SK-N-SH (cell line): ENCODE measurements at regions not wholly inside any gene's neighbourhood (a gene's known extent, or its start where the extent isn't known, plus 50 kb on each side); places are given as distances from the start of the nearest gene placed in this dataset.

Experiments used
- CTCF ChIA-PET: fragments of 300-600, 350-600 bp; formaldehyde crosslinking; extraction: SDS; loops from one replicate; lab custom pipeline; 2021; lab: Yijun Ruan, JAX
- POLR2A ChIA-PET: fragments of 350-600 bp; sonication (Branson Sonifier 250); formaldehyde crosslinking; extraction: SDS; loops from one replicate; lab custom pipeline; 2020; ENCODE audit warnings: antibody characterized with exemption, inconsistent platforms; lab: Yijun Ruan, JAX
- DNase-seq: peaks from one replicate; pipeline ENCODE4 v3.0.0; 2012
- H2AFZ ChIP-seq: fragments of 200-600 bp; sonication (generic); 2 replicates; pipeline ENCODE4 v1.8.1; 2016; ENCODE audit warnings: antibody characterized with exemption, mild to moderate bottlenecking, low read depth
- H3F3A ChIP-seq: fragments of 200-600 bp; sonication (generic); replicated peaks from 2 replicates; pipeline ENCODE3; 2016; ENCODE audit warnings: antibody characterized with exemption, mild to moderate bottlenecking; ENCODE audit not compliant: insufficient read depth
- H3K27ac ChIP-seq, 2 experiments: fragments of 200-500 bp in 1 of 2; fragments of 200-600 bp in 1 of 2; sonication (Bioruptor generic) in 1 of 2; sonication (generic), shearing (Covaris generic) in 1 of 2; 2 replicates each; pipeline versions ENCODE4 v1.5.1 to v1.6.1; 2014 to 2016; ENCODE audit warnings: low read depth in 2 of 2, inconsistent platforms in 1 of 2, low read length in 1 of 2, mild to moderate bottlenecking in 1 of 2, mixed read lengths in 1 of 2
- H3K27me3 ChIP-seq: fragments of 200-600 bp; sonication (generic), shearing (Covaris generic); 2 replicates; pipeline ENCODE4 v1.6.1; 2016; ENCODE audit warnings: mixed run types; ENCODE audit not compliant: insufficient read depth
- H3K36me3 ChIP-seq, 2 experiments: fragments of 200-500 bp in 1 of 2; fragments of 200-600 bp in 1 of 2; sonication (Bioruptor generic) in 1 of 2; sonication (generic) in 1 of 2; replicated peaks in 1 of 2; 2 replicates each; pipeline versions ENCODE3 to v1.5.1; 2014 to 2016; ENCODE audit warnings: low read length in 1 of 2, mild to moderate bottlenecking in 1 of 2; ENCODE audit not compliant: insufficient read depth in 2 of 2, control insufficient read depth in 1 of 2
- H3K4me1 ChIP-seq, 2 experiments: fragments of 200-500 bp in 1 of 2; fragments of 200-600 bp in 1 of 2; sonication (Bioruptor generic) in 1 of 2; sonication (generic), shearing (Covaris generic) in 1 of 2; 2 replicates each; pipeline versions ENCODE4 v1.5.1 to v1.6.1; 2014 to 2016; ENCODE audit warnings: low read depth in 1 of 2, low read length in 1 of 2, mixed run types in 1 of 2; ENCODE audit not compliant: insufficient read depth in 2 of 2, control insufficient read depth in 1 of 2
- H3K4me2 ChIP-seq: fragments of 200-600 bp; sonication (generic), shearing (Covaris generic); 2 replicates; pipeline ENCODE4 v1.6.1; 2017; ENCODE audit warnings: mixed run types
- H3K4me3 ChIP-seq, 2 experiments: fragments of 200-500 bp in 1 of 2; fragments of 200-600 bp in 1 of 2; sonication (Bioruptor generic) in 1 of 2; sonication (generic), shearing (Covaris generic) in 1 of 2; 2 replicates each; pipeline versions ENCODE4 v1.5.1 to v1.8.1; 2014 to 2016; ENCODE audit warnings: low read depth in 2 of 2, inconsistent platforms in 1 of 2, low read length in 1 of 2, mild to moderate bottlenecking in 1 of 2, mixed read lengths in 1 of 2, moderate library complexity in 1 of 2
- H3K79me2 ChIP-seq: fragments of 200-600 bp; sonication (generic); 2 replicates; pipeline ENCODE4 v1.8.1; 2017; ENCODE audit warnings: mild to moderate bottlenecking; ENCODE audit not compliant: insufficient read depth
- H3K9ac ChIP-seq: fragments of 200-600 bp; sonication (generic); 2 replicates; pipeline ENCODE4 v1.6.1; 2017; ENCODE audit warnings: mixed run types
- H3K9me2 ChIP-seq: fragments of 200-600 bp; sonication (generic); 2 replicates; pipeline ENCODE4 v1.6.1; 2017; ENCODE audit warnings: mixed run types
- H3K9me3 ChIP-seq: fragments of 200-600 bp; sonication (generic); 2 replicates; pipeline ENCODE4 v1.6.1; 2017; ENCODE audit warnings: mixed run types, mild to moderate bottlenecking, moderate library complexity
- H4K20me1 ChIP-seq: fragments of 200-600 bp; sonication (generic); 2 replicates; pipeline ENCODE4 v1.6.1; 2017; ENCODE audit warnings: mild to moderate bottlenecking, mixed run types; ENCODE audit not compliant: insufficient read depth
- CHD2 ChIP-seq: fragments of 150-350 bp; IDR thresholded peaks from 2 replicates; pipeline ENCODE4 v1.6.1; 2018; ENCODE audit warnings: low read length; ENCODE audit not compliant: partially characterized antibody
- FOSL2 ChIP-seq: IDR thresholded peaks from 2 replicates; pipeline ENCODE4 v1.4.0; 2012; ENCODE audit warnings: low read depth, mild to moderate bottlenecking, moderate library complexity, borderline replicate concordance
- GATA2 ChIP-seq: sonication (generic); formaldehyde crosslinking; IDR thresholded peaks from 2 replicates; pipeline ENCODE4 v1.5.0; 2020; ENCODE audit warnings: mild to moderate bottlenecking, missing genetic modification reagents
- MXI1 ChIP-seq: IDR thresholded peaks from 2 replicates; pipeline ENCODE4 v1.6.1; 2012; ENCODE audit warnings: mild to moderate bottlenecking, low read depth, low read length, improper control_type of control experiment
- NRF1 ChIP-seq: IDR thresholded peaks from 2 replicates; pipeline ENCODE4 v1.6.1; 2012; ENCODE audit warnings: low read depth, mild to moderate bottlenecking, low read length
- RAD21 ChIP-seq: IDR thresholded peaks from 2 replicates; pipeline ENCODE4 v1.6.1; 2012; ENCODE audit warnings: mild to moderate bottlenecking, low read length
- TCF12 ChIP-seq: IDR thresholded peaks from 2 replicates; pipeline ENCODE4 v1.4.0; 2012
- YY1 ChIP-seq: IDR thresholded peaks from 2 replicates; pipeline ENCODE4 v1.4.0; 2012; ENCODE audit warnings: low read depth, mild to moderate bottlenecking
- WGBS: methylation state at CpG from one replicate; pipeline ENCODE4 v1.1.6; 2017; ENCODE audit warnings: low lambda C conversion rate; 5-methylcytosine and 5-hydroxymethylcytosine counted together
- TF ChIP-seq, protein P1 (sequence below): IDR thresholded peaks from 2 replicates; pipeline ENCODE4 v1.4.0; 2012; ENCODE audit warnings: low read depth, borderline replicate concordance
- TF ChIP-seq, protein P2 (sequence below): IDR thresholded peaks from 2 replicates; pipeline ENCODE4 v1.6.1; 2012; ENCODE audit warnings: mild to moderate bottlenecking, low read depth, low read length, moderate library complexity
- TF ChIP-seq, protein P3 (sequence below): IDR thresholded peaks from 2 replicates; pipeline ENCODE4 v1.4.0; 2012; ENCODE audit warnings: low read depth, borderline replicate concordance
- TF ChIP-seq, protein P4 (sequence below): IDR thresholded peaks from 2 replicates; pipeline ENCODE4; 2012

DNA sequence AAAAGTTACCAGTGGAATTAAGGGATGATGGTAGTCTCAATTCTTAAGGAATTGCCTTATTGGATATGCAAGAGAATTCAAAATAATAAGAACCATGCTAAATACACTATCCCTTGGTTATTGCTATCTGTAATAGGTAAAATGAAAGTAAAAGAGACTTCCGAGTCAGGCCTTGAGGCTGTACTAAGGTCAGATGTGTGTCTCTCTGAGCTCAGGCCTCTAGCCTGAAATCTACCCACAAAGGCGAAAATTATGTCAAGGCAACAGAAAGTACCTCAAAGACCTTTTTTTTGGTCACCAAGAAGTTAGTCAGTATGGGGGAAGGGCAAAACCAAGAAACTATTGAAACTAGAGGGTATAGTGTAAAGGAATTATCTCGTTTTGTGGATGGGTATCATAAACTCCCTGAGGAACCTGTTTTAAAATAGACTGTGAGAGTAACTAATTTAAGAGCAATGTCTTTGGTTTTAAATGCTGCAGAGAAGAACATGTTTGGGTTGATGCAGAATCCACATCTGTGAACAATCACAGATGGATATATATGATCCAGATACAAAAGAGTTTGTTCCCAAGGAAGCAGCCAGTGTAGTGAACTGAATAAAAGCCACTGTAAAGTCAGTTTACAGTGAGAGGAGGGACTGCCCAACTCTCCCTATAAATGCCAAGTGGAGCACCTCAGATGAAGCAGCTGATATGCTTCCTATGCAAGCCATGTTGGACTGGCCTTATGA is 382.3 kb upstream of the SEMA6D start:
- H3K4me2 ChIP-seq = no peak overlapping the region
- H3K9me2 ChIP-seq = no peaks in the 10 kb centered on the region
- H3K9ac ChIP-seq = no peak overlapping the region
- no peaks in the 10 kb centered on the region for H3K36me3 ChIP-seq
- no peak overlapping the region for H2AFZ ChIP-seq
- CTCF ChIA-PET = no interaction called here
- no peak for TF ChIP-seq FOSL2
- TF ChIP-seq MXI1 = no peak
- TF ChIP-seq CHD2 = no peak
- TF ChIP-seq, protein P1, sequence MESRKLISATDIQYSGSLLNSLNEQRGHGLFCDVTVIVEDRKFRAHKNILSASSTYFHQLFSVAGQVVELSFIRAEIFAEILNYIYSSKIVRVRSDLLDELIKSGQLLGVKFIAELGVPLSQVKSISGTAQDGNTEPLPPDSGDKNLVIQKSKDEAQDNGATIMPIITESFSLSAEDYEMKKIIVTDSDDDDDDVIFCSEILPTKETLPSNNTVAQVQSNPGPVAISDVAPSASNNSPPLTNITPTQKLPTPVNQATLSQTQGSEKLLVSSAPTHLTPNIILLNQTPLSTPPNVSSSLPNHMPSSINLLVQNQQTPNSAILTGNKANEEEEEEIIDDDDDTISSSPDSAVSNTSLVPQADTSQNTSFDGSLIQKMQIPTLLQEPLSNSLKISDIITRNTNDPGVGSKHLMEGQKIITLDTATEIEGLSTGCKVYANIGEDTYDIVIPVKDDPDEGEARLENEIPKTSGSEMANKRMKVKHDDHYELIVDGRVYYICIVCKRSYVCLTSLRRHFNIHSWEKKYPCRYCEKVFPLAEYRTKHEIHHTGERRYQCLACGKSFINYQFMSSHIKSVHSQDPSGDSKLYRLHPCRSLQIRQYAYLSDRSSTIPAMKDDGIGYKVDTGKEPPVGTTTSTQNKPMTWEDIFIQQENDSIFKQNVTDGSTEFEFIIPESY = no peak
- no peak for TF ChIP-seq TCF12
- TF ChIP-seq, protein P2, sequence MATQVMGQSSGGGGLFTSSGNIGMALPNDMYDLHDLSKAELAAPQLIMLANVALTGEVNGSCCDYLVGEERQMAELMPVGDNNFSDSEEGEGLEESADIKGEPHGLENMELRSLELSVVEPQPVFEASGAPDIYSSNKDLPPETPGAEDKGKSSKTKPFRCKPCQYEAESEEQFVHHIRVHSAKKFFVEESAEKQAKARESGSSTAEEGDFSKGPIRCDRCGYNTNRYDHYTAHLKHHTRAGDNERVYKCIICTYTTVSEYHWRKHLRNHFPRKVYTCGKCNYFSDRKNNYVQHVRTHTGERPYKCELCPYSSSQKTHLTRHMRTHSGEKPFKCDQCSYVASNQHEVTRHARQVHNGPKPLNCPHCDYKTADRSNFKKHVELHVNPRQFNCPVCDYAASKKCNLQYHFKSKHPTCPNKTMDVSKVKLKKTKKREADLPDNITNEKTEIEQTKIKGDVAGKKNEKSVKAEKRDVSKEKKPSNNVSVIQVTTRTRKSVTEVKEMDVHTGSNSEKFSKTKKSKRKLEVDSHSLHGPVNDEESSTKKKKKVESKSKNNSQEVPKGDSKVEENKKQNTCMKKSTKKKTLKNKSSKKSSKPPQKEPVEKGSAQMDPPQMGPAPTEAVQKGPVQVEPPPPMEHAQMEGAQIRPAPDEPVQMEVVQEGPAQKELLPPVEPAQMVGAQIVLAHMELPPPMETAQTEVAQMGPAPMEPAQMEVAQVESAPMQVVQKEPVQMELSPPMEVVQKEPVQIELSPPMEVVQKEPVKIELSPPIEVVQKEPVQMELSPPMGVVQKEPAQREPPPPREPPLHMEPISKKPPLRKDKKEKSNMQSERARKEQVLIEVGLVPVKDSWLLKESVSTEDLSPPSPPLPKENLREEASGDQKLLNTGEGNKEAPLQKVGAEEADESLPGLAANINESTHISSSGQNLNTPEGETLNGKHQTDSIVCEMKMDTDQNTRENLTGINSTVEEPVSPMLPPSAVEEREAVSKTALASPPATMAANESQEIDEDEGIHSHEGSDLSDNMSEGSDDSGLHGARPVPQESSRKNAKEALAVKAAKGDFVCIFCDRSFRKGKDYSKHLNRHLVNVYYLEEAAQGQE = no peak
- TF ChIP-seq RAD21 = no peak
- TF ChIP-seq, protein P3, sequence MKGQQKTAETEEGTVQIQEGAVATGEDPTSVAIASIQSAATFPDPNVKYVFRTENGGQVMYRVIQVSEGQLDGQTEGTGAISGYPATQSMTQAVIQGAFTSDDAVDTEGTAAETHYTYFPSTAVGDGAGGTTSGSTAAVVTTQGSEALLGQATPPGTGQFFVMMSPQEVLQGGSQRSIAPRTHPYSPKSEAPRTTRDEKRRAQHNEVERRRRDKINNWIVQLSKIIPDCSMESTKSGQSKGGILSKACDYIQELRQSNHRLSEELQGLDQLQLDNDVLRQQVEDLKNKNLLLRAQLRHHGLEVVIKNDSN = no peak
- no peak overlapping the region for H3K27ac ChIP-seq
- H4K20me1 ChIP-seq = no peaks in the 10 kb centered on the region
- H3K79me2 ChIP-seq = no peaks in the 10 kb centered on the region
- no peaks in the 10 kb centered on the region for H3F3A ChIP-seq
- no peaks in the 10 kb centered on the region for H3K9me3 ChIP-seq
- POLR2A ChIA-PET = no interaction called here
- no peak for DNase-seq
- peaks cover 5 to 9% of the 10 kb centered on the region in 2 experiments; a peak in 2 of 4 replicates for H3K4me1 ChIP-seq
- H3K27me3 ChIP-seq = no peaks in the 10 kb centered on the region
- 19% methylated on average over 3 of the region's 3 CpGs for WGBS
- no peak overlapping the region for H3K4me3 ChIP-seq

DNA sequence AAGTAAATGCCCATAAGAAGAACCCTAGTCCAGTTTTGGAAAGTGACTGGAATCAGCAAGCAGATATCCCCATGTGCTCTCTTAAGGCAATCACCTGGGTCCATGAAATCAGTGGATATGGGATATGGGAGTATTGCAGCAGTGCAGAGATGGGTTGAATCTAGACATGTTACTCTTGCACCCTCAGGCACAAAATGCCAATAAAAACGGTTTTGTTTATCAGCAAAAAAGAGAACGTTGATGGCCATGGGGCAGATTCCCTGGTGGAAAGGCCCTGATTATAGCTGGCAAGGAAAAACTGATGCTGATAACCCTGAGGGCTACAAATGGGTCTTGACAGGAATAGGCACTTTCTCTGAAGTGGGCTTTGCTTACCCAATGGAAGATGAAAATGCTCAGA is 380.2 kb upstream of the SEMA6D start:
- CTCF ChIA-PET = no interaction called here
- POLR2A ChIA-PET = no interaction called here
- no peak for TF ChIP-seq YY1
- no peak for TF ChIP-seq NRF1
- TF ChIP-seq, protein P4, sequence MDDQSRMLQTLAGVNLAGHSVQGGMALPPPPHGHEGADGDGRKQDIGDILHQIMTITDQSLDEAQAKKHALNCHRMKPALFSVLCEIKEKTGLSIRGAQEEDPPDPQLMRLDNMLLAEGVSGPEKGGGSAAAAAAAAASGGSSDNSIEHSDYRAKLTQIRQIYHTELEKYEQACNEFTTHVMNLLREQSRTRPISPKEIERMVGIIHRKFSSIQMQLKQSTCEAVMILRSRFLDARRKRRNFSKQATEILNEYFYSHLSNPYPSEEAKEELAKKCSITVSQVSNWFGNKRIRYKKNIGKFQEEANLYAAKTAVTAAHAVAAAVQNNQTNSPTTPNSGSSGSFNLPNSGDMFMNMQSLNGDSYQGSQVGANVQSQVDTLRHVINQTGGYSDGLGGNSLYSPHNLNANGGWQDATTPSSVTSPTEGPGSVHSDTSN = no peak
- TF ChIP-seq GATA2 (CRISPR knock-in tag) = no peak
- TF ChIP-seq TCF12 = no peak
- TF ChIP-seq CHD2 = no peak
- WGBS = 21% methylated on average over 2 of the region's 2 CpGs
- no peak overlapping the region for H2AFZ ChIP-seq
- H3K27ac ChIP-seq = no peak overlapping the region
- no peaks in the 10 kb centered on the region for H4K20me1 ChIP-seq
- no peak overlapping the region for H3K9ac ChIP-seq
- no peaks in the 10 kb centered on the region for H3K27me3 ChIP-seq
- peaks cover 3 to 5% of the 10 kb centered on the region in 2 experiments; a peak in 2 of 4 replicates for H3K4me1 ChIP-seq
- no peaks in the 10 kb centered on the region for H3K79me2 ChIP-seq
- no peaks in the 10 kb centered on the region for H3F3A ChIP-seq
- H3K9me2 ChIP-seq = no peaks in the 10 kb centered on the region
- H3K36me3 ChIP-seq = no peaks in the 10 kb centered on the region
- no peak overlapping the region for H3K4me2 ChIP-seq
- no peaks in the 10 kb centered on the region for H3K9me3 ChIP-seq
- no peak overlapping the region for H3K4me3 ChIP-seq
- DNase-seq = no peak
